ENCODE measurements at regions not wholly inside any gene's neighbourhood (a gene's known extent, or its start where the extent isn't known, plus 50 kb on each side); places are given as distances from the start of the nearest gene placed in this dataset.

DNA sequence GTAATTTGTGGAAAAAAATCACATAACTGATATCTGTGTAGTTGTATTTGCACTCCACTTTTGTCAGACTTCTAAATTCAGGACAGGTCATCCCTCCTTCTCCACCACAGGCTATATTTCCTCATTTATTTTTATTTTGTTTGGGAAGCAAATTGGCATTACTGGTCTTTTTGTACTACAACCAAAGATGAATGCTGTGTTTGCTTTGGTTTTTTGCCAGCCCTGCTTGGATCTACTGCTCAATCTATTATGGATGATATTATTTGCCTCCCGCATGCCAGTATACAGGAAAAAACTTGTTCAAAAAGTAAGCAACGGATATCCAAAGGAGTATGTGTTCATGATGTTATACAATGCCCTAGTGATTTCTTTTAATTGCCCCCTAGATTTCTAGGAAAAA, 948.8 kb downstream of the TRHDE start:
- TF ChIP-seq CTCF (IDR thresholded peaks at IDR 0.05; ENCODE audit: poor library complexity, severe bottlenecking): no peak
- no peak for TF ChIP-seq TAF1 (IDR thresholded peaks at IDR 0.05; ENCODE audit: low read depth)
- TF ChIP-seq, protein P1, sequence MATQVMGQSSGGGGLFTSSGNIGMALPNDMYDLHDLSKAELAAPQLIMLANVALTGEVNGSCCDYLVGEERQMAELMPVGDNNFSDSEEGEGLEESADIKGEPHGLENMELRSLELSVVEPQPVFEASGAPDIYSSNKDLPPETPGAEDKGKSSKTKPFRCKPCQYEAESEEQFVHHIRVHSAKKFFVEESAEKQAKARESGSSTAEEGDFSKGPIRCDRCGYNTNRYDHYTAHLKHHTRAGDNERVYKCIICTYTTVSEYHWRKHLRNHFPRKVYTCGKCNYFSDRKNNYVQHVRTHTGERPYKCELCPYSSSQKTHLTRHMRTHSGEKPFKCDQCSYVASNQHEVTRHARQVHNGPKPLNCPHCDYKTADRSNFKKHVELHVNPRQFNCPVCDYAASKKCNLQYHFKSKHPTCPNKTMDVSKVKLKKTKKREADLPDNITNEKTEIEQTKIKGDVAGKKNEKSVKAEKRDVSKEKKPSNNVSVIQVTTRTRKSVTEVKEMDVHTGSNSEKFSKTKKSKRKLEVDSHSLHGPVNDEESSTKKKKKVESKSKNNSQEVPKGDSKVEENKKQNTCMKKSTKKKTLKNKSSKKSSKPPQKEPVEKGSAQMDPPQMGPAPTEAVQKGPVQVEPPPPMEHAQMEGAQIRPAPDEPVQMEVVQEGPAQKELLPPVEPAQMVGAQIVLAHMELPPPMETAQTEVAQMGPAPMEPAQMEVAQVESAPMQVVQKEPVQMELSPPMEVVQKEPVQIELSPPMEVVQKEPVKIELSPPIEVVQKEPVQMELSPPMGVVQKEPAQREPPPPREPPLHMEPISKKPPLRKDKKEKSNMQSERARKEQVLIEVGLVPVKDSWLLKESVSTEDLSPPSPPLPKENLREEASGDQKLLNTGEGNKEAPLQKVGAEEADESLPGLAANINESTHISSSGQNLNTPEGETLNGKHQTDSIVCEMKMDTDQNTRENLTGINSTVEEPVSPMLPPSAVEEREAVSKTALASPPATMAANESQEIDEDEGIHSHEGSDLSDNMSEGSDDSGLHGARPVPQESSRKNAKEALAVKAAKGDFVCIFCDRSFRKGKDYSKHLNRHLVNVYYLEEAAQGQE (IDR thresholded peaks at IDR 0.05; ENCODE audit: borderline replicate concordance): no peak

All from neural cell (in vitro differentiated cells).